Nephron progenitor cell (in vitro differentiated cells): ENCODE measurements at regions not wholly inside any gene's neighbourhood (a gene's known extent, or its start where the extent isn't known, plus 50 kb on each side); places are given as distances from the start of the nearest gene placed in this dataset.

Experiments
- DNase-seq: peaks from one replicate; pipeline ENCODE4 v3.0.0; 2021
- H3K27ac Mint-ChIP-seq: 2 replicates; pipeline ENCODE4 v1.8.0; 2021; ENCODE audit warnings: mild to moderate bottlenecking, moderate library complexity, mixed read lengths
- H3K27me3 Mint-ChIP-seq: 2 replicates; pipeline ENCODE4 v1.8.0; 2021; ENCODE audit warnings: mild to moderate bottlenecking, low read depth, mixed read lengths; ENCODE audit not compliant: poor library complexity
- H3K36me3 Mint-ChIP-seq: 2 replicates; pipeline ENCODE4 v1.8.0; 2021; ENCODE audit warnings: low read depth, mixed read lengths
- H3K4me1 Mint-ChIP-seq: 2 replicates; pipeline ENCODE4 v1.8.0; 2021; ENCODE audit warnings: mixed read lengths
- H3K4me3 Mint-ChIP-seq: 2 replicates; pipeline ENCODE4 v1.8.0; 2021; ENCODE audit warnings: mild to moderate bottlenecking, moderate library complexity, mixed read lengths
- H3K9me3 Mint-ChIP-seq: 2 replicates; pipeline ENCODE4 v1.8.0; 2021; ENCODE audit warnings: mild to moderate bottlenecking, moderate library complexity, mixed read lengths
- TF ChIP-seq, protein P1 (sequence below): fragments of 200-600 bp; sonication (generic); IDR thresholded peaks from 2 replicates; pipeline ENCODE4 v1.5.0; 2021; ENCODE audit warnings: antibody characterized with exemption

DNA sequence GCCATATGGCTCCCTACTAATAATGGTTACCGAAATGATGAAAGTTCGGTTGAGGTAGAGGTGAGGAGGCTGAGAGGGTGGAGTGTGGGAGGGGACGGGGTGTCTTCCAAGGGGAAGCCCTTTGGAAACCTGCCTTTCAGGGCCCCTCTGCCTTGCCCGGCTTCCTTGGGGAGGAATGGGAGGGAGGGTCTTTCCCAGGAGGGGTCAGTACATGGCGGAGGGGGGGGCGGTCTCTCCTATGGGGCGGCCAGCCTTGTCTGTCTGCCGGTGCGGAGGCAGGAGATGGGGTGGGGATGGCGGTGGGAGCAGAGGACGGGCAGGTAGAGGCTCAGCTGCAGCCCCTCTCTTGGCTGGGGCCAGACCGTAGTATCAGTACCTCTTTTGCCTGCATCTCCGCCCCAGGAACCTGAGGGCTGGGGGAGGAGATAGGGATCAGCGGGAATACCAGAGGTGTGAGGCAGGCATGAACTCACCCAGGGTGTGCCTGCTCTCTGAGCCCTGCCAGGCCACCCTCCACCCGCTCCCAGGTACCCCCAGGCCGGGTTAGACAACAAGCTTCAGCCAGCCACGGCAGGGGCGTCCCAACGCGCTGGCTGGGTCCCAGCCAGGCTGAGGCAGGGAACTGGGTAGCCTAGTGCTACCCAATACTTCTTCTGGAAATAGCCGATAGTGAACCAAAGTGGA is 79.4 kb upstream of the POU3F1 start:
- no peaks in the 10 kb centered on the region for H3K9me3 Mint-ChIP-seq

DNA sequence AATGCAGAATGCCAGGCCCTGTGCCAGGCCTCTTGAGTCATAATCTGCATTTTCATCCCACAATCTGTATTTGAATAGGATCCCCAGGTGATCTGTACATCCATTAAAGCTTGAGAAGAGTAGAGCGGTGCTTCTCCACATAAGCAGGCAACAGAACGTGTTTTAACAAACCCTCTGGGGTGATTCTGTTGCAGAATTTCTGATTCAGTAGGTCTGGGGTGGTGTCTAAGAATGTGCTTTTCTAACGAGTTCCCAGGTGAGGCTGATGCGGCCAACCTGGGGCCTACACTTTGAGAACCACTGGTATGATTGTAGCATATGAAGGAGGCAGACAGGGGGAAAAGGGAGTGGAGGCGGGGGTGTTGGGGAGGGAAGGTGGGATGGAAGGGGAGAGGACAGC is 78.4 kb upstream of the POU3F1 start:
- Mint-ChIP-seq H3K27me3 (peaks cover 16% of the 10 kb centered on the region), H3K4me1 (peaks cover 5% of the 10 kb centered on the region), H3K36me3 (no peaks in the 10 kb centered on the region), H3K9me3 (no peaks in the 10 kb centered on the region), H3K4me3 (no peak overlapping the region), H3K27ac (no peak overlapping the region)
- DNase-seq = no peak
- TF ChIP-seq, protein P1, sequence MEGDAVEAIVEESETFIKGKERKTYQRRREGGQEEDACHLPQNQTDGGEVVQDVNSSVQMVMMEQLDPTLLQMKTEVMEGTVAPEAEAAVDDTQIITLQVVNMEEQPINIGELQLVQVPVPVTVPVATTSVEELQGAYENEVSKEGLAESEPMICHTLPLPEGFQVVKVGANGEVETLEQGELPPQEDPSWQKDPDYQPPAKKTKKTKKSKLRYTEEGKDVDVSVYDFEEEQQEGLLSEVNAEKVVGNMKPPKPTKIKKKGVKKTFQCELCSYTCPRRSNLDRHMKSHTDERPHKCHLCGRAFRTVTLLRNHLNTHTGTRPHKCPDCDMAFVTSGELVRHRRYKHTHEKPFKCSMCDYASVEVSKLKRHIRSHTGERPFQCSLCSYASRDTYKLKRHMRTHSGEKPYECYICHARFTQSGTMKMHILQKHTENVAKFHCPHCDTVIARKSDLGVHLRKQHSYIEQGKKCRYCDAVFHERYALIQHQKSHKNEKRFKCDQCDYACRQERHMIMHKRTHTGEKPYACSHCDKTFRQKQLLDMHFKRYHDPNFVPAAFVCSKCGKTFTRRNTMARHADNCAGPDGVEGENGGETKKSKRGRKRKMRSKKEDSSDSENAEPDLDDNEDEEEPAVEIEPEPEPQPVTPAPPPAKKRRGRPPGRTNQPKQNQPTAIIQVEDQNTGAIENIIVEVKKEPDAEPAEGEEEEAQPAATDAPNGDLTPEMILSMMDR = no peak

More for the DNA sequence above, 79.4 kb upstream of the POU3F1 start:
- Mint-ChIP-seq H3K27me3 (peaks cover 16% of the 10 kb centered on the region), H3K4me3 (no peak overlapping the region), H3K36me3 (no peaks in the 10 kb centered on the region), H3K27ac (no peak overlapping the region), H3K4me1 (peaks cover 5% of the 10 kb centered on the region)
- DNase-seq = no peak
- TF ChIP-seq, protein P1 = no peak

DNA sequence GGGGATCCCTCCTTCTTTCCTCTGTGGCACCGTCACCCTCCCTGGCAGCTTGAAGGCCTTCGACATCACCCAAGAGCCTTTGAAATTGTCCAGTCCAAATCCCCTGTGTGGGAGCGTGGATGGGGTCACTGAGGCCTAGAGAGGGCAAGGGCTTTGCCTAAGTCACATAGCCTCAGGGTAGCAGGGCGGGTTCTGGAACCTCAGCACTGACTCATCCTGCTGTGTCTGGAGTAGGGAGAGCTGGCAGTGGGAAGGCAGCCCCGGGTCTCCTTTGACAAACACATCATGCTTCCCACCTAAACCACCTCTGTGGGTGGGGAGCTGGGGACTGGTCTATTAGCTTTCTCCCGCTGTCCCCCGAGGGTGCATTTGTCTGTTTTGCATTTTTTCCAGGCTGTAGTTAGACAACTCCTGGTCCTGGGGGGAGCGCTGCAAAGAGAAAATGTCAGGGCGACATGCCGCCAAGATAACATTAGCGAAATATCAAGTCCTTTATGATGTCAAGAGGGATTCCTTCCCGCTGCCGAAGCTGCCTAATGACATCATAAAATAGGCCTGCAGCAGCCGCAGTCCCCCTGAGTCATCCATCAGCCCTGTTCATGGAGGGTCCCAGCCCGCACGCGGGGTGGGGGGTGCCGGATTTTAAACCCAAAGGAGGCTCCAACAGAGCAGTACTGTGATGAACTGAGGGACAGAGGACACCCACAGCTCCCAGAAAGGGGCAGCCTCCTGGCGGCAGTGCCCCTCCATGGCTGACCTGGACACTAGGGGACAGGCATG is 77.0 kb upstream of the POU3F1 start:
- DNase-seq = no peak
- no peak overlapping the region for H3K27ac Mint-ChIP-seq

DNA sequence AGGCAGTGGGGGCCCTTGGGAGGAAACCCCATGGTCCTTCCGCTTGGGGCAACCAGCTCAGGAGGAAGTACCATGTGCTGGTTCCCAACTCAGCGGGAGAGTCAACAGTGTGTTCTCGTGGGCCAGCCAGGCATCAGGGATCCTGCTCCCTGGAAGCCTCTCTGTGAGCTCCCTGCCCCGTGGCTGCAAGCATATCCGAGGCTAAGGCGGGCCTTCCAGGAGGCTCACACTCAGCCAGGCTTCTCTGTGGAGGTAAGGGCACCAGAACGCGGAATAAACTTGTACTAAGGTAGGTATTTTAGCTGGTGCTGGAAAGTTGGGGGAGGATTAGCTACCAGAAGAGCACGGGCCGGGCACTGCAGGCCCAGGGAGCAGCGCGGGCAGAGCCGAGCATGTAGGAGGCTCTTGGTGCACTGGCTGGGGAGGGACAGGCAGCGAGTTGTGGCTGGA is 74.7 kb upstream of the POU3F1 start:
- Mint-ChIP-seq H3K27me3 (peaks cover 7% of the 10 kb centered on the region), H3K36me3 (no peaks in the 10 kb centered on the region), H3K27ac (no peak overlapping the region), H3K4me1 (peaks cover 13% of the 10 kb centered on the region), H3K4me3 (no peak overlapping the region), H3K9me3 (no peaks in the 10 kb centered on the region)
- DNase-seq = no peak
- TF ChIP-seq, protein P1 = no peak

More for the DNA sequence above, 77.0 kb upstream of the POU3F1 start:
- Mint-ChIP-seq H3K36me3 (no peaks in the 10 kb centered on the region), H3K9me3 (no peaks in the 10 kb centered on the region), H3K27me3 (peaks cover 12% of the 10 kb centered on the region), H3K4me1 (peaks cover 10% of the 10 kb centered on the region), H3K4me3 (no peak overlapping the region)
- TF ChIP-seq, protein P1 = no peak

DNA sequence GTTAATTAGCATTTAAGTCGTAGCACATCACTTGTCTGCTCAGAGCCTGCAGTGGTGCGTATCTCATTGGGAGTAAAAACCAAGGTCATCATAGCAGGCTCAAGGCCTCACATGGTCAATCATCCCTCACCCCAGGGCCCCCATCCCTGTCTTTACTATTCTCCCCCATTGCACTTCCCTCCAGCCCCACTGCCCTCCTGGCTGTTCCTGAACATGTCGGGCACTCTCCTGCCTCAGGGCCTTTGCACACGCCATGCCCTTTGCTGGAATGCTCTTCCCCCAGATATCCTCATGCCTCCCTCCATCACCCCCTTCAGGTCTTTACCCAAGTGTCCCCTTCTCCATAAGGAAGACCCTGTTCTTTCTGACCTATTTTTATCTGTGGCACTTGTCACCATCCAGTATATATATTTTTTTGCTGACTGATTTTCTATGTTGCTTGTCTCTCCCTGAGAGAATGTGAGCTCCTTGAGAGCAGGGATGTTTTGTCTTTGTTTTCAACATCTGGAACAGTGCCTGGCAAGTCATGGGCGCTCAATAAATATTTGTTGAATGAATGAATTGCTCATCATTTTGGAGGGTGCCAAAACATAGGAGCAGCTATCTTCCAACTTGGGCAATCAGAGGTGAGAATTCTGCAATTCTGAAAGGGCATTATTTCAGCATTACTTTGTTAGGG is 74.1 kb upstream of the POU3F1 start:
- DNase-seq = no peak
- no peaks in the 10 kb centered on the region for H3K9me3 Mint-ChIP-seq
- no peak overlapping the region for H3K4me3 Mint-ChIP-seq
- peaks cover 7% of the 10 kb centered on the region for H3K27me3 Mint-ChIP-seq
- TF ChIP-seq, protein P1 = no peak
- peaks cover 13% of the 10 kb centered on the region for H3K4me1 Mint-ChIP-seq
- H3K36me3 Mint-ChIP-seq = no peaks in the 10 kb centered on the region
- no peak overlapping the region for H3K27ac Mint-ChIP-seq
